Stimulated activated CD4-positive, alpha-beta T cell treated with anti-CD3 and anti-CD28 coated beads, Interleukin-1b, Interleukin-23, amount 100 ng/mL, for 1 hour (primary cell): ENCODE measurements at regions not wholly inside any gene's neighbourhood (a gene's known extent, or its start where the extent isn't known, plus 50 kb on each side); places are given as distances from the start of the nearest gene placed in this dataset.

ENCODE experiments used
- DNase-seq, 2 donors: peaks; one replicate each; pipeline ENCODE4 v3.0.0-alpha.2; 2020; ENCODE audit warnings: low read depth in 2 of 2

DNA sequence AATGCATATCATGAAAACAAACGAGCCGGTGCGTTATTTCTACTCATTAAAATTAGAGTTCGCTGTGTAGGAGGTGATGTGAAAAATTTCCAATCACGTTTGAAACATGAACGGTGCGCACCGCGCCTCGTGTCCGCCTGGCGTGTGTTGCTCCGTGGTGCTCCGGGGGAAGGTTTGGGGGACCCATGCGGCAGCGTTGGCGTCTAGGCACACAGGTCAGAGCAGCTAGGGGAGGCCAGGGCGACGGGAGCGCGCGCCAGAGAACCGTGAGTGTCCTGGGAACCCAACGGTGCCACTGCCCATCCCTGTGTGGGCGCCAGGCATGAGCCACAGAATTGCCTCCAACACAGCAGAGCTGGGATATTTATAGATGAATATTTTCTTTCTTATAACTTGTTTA lies 70.6 kb upstream of the ADARB2 start:
- DNase-seq = no peak

DNA sequence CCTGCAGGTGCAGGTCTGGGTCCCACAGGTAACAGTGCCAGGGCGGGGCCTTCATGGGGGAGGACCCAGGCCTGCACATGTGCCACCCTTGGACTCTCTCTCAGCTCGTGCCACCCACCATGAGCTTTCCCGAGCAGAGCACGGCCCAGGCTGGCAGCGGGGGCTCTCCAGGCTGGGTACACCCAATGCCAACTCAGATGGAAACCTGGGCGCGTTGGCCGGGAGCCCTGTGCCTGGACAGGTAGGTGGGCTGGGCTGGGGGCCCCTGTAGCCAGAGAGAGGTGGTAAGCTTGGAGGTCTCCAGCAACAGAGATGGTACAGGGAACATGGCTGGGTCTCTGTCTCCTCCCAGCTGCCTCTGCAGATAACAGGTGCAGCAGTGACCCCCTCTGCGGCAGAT lies 69.9 kb upstream of the ADARB2 start:
- DNase-seq = no peak

DNA sequence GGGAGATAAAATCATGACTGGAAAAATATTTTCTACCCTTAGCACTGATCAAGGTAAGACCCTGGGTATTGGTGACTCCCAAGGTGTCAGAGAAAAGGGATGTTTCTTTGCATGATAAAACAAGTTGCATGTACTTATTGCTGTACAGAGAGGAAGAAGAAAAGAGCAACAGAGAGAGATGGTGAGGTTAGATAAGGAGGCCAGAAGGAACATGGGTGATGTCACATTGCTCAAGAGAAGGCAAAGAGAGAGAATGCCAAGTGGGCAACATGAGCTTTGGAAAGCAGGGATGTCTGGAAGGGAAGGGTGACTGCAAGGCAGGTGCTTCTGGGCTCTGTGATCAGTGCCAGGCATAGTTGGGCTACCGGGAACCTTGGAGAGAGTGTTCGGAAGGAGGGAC lies 65.1 kb upstream of the ADARB2 start:
- DNase-seq = no peak

DNA sequence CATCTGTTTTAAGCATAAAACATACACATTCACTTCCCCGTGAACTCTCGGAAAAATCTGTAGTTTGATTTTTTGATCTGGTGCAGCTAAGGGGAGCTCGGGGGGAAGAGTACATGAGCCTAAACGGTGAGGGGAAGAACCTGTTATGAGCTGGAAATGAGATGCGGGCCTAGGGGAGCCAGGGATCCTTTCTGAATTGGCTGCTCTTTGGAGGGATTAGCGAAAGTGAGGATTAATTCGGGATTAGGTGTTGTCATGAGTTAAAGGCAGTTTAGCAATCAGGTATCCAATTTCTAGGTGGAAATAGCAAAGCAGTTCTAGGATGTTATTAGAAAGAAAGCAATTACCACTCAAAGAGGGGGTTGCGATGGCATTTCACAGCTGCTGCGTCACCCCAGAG lies 51.1 kb upstream of the ADARB2 start:
- DNase-seq = no peak
